IPS-20b (cell line): ENCODE measurements at regions not wholly inside any gene's neighbourhood (a gene's known extent, or its start where the extent isn't known, plus 50 kb on each side); places are given as distances from the start of the nearest gene placed in this dataset.
"Not testable (repeated sequence)": the region's sequence is repeated elsewhere in the genome, so short reads cannot be mapped to it uniquely, and the experiment has no call there.

Source experiments
- H3K27ac ChIP-seq: one replicate; pipeline ENCODE4 v1.5.1; 2013; ENCODE audit warnings: low read length
- H3K27me3 ChIP-seq: 2 replicates; pipeline ENCODE4 v1.6.1; 2013; ENCODE audit warnings: mild to moderate bottlenecking, low read length, inconsistent platforms; ENCODE audit not compliant: insufficient read depth
- H3K36me3 ChIP-seq: 2 replicates; pipeline ENCODE4 v1.6.1; 2013; ENCODE audit warnings: low read depth, mild to moderate bottlenecking, inconsistent platforms, low read length, moderate library complexity; ENCODE audit not compliant: insufficient read depth
- H3K4me1 ChIP-seq: 2 replicates; pipeline ENCODE4 v1.6.1; 2013; ENCODE audit warnings: mild to moderate bottlenecking, control low read depth, inconsistent platforms, low read length, moderate library complexity; ENCODE audit not compliant: insufficient read depth
- H3K4me3 ChIP-seq: 2 replicates; pipeline ENCODE4 v1.5.1; 2013; ENCODE audit warnings: mild to moderate bottlenecking, low read length, inconsistent platforms
- H3K9ac ChIP-seq: 2 replicates; pipeline ENCODE4 v1.6.1; 2013; ENCODE audit warnings: low read depth, mild to moderate bottlenecking, inconsistent platforms, low read length, moderate library complexity
- H3K9me3 ChIP-seq: 2 replicates; pipeline ENCODE4 v1.6.1; 2013; ENCODE audit warnings: mild to moderate bottlenecking, low read depth, low read length, inconsistent platforms; ENCODE audit not compliant: insufficient read depth

DNA sequence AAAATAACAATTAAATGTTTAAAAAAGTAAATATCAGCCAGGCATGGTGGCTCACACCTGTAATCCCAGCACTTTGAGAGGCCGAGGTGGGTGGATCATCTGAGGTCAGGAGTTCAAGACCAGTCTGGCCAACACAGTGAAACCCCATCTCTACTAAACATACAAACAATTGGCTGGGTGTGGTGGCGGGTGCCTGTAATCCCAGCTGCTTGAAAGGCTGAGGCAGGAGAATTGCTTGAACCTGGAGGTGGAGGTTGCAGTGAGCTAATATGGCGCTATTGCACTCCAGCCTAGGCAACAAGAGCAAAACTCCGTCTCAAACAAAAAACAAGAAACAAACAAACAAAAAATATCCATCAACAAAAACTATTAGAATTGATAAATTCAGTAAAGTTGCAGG, 77.5 kb downstream of the SNX5 start:
- H3K27me3 ChIP-seq, H3K9ac ChIP-seq, H3K27ac ChIP-seq, H3K4me3 ChIP-seq, H3K36me3 ChIP-seq, H3K4me1 ChIP-seq: not testable (repeated sequence)
- peaks cover 16% of the 10 kb centered on the region; the same call in 1 of the 2 replicates for H3K9me3 ChIP-seq

DNA sequence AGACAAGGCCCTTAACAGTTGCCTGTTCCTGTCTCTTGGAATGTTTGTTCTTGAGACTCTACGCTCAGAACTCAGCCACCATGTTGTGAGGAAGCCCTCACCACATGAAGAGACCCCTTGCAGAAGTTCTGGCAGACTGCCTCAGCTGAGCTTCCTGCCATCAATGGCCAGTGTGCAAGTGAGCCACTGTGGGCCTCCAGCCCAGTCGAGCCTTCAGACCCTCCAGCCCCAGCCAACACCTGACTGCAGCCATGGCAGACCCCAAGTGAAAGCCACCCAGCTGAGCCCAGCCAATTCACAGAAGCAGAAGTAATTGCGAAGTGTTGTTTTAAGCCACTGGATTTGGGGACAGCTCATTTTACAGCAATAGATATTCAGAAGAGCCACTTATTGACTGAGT, 78.3 kb downstream of the SNX5 start:
- no peak overlapping the region for H3K27ac ChIP-seq
- no peaks in the 10 kb centered on the region; the same call in 1 of the 2 replicates for H3K4me1 ChIP-seq
- H3K27me3 ChIP-seq: no peaks in the 10 kb centered on the region; the same call in 1 of the 2 replicates
- H3K9ac ChIP-seq: no peak overlapping the region
- peaks cover 16% of the 10 kb centered on the region; the same call in 1 of the 2 replicates for H3K9me3 ChIP-seq
- no peak overlapping the region for H3K4me3 ChIP-seq
- no peaks in the 10 kb centered on the region for H3K36me3 ChIP-seq

DNA sequence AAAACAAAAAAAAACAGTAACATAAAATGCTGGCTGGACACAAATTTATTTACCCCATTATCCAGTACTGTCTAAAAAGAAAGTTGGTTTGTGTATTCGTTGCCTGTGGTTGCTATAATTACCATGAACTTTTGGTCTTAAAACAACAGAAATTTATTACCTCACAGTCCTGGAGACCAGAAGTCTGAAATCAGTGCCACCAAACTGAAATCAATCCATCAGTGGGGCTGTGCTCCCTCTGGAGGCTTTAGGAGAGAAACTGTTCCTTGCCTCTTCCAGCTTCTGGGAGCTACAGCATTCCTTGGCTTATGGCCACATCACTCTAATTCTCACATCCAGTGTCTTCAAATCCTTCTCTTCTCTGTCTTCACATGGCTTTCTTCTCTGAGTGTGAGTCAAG, 79.4 kb downstream of the SNX5 start:
- Histone ChIP-seq H3K27me3 (no peaks in the 10 kb centered on the region), H3K36me3 (no peaks in the 10 kb centered on the region), H3K27ac (no peak overlapping the region), H3K4me3 (no peak overlapping the region), H3K9me3 (peaks cover 16% of the 10 kb centered on the region; the same call in 1 of the 2 replicates), H3K4me1 (no peaks in the 10 kb centered on the region), H3K9ac (no peak overlapping the region)

DNA sequence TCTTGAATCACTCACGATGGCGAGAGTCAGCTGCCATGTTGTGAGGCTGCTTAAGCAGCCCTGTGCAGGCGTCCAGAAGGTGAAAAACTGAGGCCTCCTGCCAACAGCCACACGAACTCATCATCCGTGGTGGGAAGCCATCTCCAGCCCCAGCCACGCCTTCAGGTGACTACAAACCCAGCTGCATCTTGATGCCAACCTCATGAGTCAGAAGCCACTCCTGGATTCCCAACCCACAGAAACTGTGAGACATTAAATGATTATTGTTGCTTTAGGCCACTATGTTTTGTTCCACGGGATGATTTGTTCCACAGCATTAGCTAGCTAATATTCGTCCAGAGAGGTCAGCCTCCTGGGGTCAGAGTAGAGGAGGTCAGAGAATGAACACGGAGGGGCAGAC, 80.5 kb downstream of the SNX5 start:
- no peak overlapping the region for H3K27ac ChIP-seq
- no peaks in the 10 kb centered on the region for H3K27me3 ChIP-seq
- H3K9ac ChIP-seq: no peak overlapping the region
- peaks cover 16% of the 10 kb centered on the region; the same call in 1 of the 2 replicates for H3K9me3 ChIP-seq
- peaks cover 5% of the 10 kb centered on the region; the same call in 1 of the 2 replicates for H3K4me1 ChIP-seq
- no peak overlapping the region for H3K4me3 ChIP-seq
- H3K36me3 ChIP-seq: no peaks in the 10 kb centered on the region

DNA sequence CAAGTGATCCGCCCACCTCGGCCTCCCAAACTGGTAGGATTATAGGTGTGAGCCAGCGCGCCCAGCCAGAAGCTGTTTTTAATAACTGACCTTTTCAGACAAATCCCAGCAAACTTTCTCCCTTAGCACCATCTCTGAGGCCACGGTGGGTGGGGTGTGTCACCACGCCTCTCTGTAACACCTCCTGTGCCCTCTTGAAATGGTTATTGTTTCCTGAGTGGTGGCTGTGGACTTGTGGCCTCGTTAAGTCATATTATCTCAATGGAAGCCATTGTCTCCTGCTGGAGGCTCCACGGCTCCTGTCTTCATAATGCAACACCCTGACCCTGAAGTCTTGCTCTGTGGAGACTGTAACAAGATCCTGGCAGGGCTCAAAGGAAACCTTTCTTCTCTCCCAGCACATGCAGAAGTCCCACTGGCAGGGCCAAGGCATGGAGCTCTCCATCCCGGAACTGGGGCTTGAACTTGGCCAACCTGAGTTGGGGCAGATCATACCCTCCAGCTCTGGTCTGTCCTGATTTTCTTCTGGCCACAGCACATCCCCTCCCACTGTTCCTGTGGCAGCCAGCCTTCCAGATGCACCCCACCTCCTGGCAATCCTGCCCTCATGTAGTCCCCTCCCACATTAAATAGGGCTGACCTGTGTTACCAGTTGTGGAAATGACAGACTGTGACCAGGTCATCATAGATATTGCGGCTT, 81.1 kb downstream of the SNX5 start:
- Histone ChIP-seq H3K36me3 (no peaks in the 10 kb centered on the region), H3K27me3 (no peaks in the 10 kb centered on the region), H3K4me3 (no peak overlapping the region), H3K4me1 (peaks cover 5% of the 10 kb centered on the region; the same call in 1 of the 2 replicates), H3K27ac (no peak overlapping the region), H3K9ac (no peak overlapping the region), H3K9me3 (peaks cover 16% of the 10 kb centered on the region; the same call in 1 of the 2 replicates)

DNA sequence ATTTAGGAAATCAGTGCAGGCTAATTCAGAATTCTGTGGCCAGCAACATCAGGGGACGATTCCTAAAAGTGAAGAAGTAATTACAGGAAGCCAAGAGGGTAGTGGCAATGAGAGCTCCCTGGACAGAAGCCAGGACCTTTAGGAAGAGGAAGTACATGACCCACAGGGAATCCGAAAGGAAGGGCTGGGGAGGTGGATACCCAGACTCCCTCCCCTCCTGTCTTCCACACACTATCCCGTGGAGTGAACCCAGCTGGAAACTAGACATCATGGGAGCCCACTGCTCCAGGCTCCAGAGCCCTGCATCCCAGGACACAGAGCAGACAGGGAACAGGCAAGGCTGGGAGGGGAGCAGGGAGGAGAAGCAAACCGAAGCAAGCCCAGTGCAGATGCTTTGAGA, 83.0 kb downstream of the SNX5 start:
- Histone ChIP-seq H3K4me3 (no peak overlapping the region), H3K9me3 (peaks cover 15% of the 10 kb centered on the region; the same call in 1 of the 2 replicates), H3K27me3 (no peaks in the 10 kb centered on the region), H3K9ac (no peak overlapping the region), H3K36me3 (no peaks in the 10 kb centered on the region), H3K4me1 (peaks cover 9% of the 10 kb centered on the region; the same call in 1 of the 2 replicates), H3K27ac (no peak overlapping the region)

DNA sequence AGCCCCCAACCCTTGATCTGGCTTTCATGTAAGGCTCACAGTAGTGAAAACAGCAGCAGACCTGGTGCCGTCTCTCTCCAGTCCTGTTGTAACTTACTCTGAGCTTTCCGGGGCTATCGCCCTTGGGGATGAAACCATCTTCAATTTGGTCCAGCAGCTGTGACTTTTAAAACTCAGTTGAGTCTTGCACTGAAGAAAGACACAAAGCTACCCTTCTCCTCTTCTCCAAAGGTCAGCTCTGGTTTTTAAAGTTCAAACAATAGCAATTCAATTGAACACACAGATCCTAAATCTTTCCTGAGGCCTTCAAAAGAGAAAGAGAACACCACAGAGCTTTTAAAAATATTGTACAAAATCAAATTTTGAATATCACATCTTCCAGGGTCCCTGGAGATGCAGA, 83.5 kb downstream of the SNX5 start:
- no peak overlapping the region for H3K9ac ChIP-seq
- H3K9me3 ChIP-seq: peaks cover 10% of the 10 kb centered on the region; the same call in 1 of the 2 replicates
- H3K27ac ChIP-seq: no peak overlapping the region
- H3K4me3 ChIP-seq: no peak overlapping the region
- H3K4me1 ChIP-seq: peaks cover 9% of the 10 kb centered on the region; the same call in 1 of the 2 replicates
- no peaks in the 10 kb centered on the region for H3K36me3 ChIP-seq
- no peaks in the 10 kb centered on the region for H3K27me3 ChIP-seq

DNA sequence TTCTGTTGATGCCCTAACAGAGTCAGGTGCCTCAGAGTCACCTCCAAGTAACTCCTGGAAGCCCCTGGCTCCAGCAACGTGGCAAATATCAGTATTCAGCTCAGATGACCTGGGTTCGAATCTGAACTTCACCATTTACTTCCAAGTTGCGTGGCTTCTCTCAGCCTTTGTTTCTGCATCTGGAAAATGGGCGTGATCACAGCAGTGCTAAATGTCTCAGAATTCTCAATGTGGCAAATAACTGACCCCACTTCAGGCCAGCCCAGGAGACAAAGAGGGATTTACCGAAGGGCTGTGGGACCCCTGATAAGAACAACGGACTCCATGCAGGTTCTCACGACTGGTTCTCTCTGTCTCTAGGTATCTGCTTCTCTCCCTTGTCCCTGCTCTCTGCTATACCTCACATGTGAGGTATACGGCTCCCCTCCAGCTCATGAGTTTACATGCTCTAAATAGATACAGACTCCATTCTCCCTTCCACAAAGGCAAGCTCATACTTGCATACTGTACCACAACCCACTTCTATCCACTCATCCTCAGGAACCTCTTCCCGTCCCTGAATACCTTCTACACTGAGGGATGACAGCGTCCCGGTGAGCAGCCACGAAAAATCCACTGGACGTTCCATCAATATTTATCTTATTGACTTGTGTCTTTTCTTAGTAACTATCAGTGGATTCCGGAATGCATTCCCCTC, 84.1 kb downstream of the SNX5 start:
- Histone ChIP-seq H3K9ac (no peak overlapping the region), H3K36me3 (no peaks in the 10 kb centered on the region), H3K4me3 (no peak overlapping the region), H3K27me3 (no peaks in the 10 kb centered on the region), H3K27ac (no peak overlapping the region), H3K4me1 (peaks cover 9% of the 10 kb centered on the region; the same call in 1 of the 2 replicates), H3K9me3 (peaks cover 4% of the 10 kb centered on the region; the same call in 1 of the 2 replicates)

DNA sequence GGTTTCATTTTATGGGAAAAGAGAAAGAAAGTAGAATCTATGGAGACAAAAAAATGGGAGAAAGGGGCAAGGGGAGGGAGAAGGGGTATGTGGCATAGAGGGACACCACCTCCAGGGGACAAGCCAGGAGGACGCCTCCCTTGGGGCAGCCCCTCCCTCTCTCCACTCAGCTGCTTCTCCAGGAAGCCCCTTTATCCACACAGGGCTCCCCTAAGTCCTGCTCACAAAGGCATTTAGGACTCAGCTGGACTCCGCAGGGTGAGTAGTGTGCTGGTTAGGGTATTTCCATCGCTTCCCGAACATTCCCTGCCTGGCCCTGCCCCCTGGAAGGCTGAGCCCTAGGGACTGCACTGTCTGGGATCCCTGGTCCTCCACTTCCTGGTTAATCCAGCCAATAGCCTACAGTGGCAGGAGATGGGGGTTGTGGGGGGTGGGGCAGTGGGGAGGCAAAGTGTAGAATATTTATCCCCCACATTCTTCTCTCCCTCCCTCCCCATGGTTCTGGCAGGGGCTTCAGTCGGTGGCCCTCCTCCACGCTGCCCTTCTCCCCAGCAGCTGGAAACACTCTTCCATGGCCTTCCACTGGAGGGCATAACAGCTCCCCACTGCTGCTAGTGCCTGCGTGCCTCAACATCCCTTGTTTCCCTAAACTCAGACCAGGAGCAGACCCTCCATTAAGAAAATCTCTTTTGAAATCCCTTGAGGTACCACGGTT, 84.8 kb downstream of the SNX5 start:
- Histone ChIP-seq H3K27me3 (no peaks in the 10 kb centered on the region), H3K9me3 (no peaks in the 10 kb centered on the region), H3K9ac (no peak overlapping the region), H3K4me3 (no peak overlapping the region), H3K36me3 (no peaks in the 10 kb centered on the region), H3K27ac (no peak overlapping the region), H3K4me1 (peaks cover 9% of the 10 kb centered on the region; the same call in 1 of the 2 replicates)

DNA sequence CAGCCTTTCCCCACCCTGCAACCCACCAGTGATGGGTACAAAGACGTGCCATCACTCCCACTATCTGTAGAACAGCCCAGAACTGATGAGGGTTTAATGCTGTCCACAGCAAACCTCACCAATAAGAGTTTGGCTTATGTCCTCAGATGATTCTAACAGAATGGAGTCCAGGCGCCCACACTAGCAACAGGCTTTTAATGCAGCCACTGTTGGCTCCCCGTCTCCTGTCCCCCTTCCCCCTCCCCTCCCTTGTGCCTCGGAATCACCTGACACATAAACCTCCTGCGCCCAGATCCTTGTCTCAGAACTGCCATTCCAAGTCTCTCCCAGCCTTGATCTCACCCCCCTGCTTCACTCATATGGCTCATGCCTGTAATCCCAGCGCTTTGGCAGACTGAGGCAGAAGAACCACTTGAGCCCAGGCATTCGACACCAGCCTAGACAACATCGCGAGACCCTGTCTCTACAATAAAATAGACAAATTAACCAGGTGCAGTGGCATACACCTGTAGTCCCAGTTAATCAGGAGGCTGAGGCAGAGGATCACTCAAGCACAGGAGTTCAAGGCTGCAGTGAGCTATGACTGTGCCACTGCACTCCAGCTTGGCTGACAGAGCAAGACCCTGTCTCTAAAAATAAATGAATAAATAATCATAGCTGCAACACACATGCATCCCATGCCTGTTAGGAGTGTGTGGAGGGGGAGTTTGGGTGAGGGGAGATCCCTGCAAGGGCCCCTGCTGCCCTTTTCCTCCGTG, 85.6 kb downstream of the SNX5 start:
- H3K9ac ChIP-seq: no peak overlapping the region
- H3K36me3 ChIP-seq: no peaks in the 10 kb centered on the region
- H3K27me3 ChIP-seq: no peaks in the 10 kb centered on the region
- H3K27ac ChIP-seq: no peak overlapping the region
- H3K4me1 ChIP-seq: peaks cover 9% of the 10 kb centered on the region; the same call in 1 of the 2 replicates
- no peaks in the 10 kb centered on the region for H3K9me3 ChIP-seq
- H3K4me3 ChIP-seq: no peak overlapping the region
